Ovary (tissue), 7 donors: ENCODE measurements at regions not wholly inside any gene's neighbourhood (a gene's known extent, or its start where the extent isn't known, plus 50 kb on each side); places are given as distances from the start of the nearest gene placed in this dataset.

Experiments used
- DNase-seq, 5 donors: peaks; one replicate each; pipeline ENCODE4 v3.0.0-alpha.2; 2019 to 2020
- H3K27ac ChIP-seq, 2 donors: fragments of 200-600 bp; one replicate each; pipeline versions ENCODE4 v1.5.1 to v1.8.0; 2019 to 2022
- H3K27me3 ChIP-seq: fragments of 200-600 bp; one replicate; pipeline ENCODE4 v1.8.0; 2022
- H3K36me3 ChIP-seq: fragments of 200-600 bp; sonication (generic); one replicate; pipeline ENCODE4 v1.5.1; 2019
- H3K4me1 ChIP-seq: one replicate; pipeline ENCODE4 v1.8.1; 2013; ENCODE audit warnings: mild to moderate bottlenecking, moderate library complexity; ENCODE audit not compliant: insufficient read depth
- H3K4me3 ChIP-seq: fragments of 200-600 bp; sonication (generic); one replicate; pipeline ENCODE4 v1.5.1; 2017
- H3K9me3 ChIP-seq, 2 donors: fragments of 200-600 bp in 1 of 2; sonication (generic) in 1 of 2; one replicate each; pipeline versions ENCODE4 v1.5.1 to v1.8.1; 2013 to 2019; ENCODE audit warnings: mild to moderate bottlenecking in 1 of 2, moderate library complexity in 1 of 2
- EP300 ChIP-seq: sonication (generic); formaldehyde crosslinking; IDR thresholded peaks from one replicate; pipeline ENCODE4 v1.6.1; 2017; ENCODE audit warnings: antibody characterized with exemption
- POLR2A ChIP-seq: fragments of 450-650 bp; IDR thresholded peaks from one replicate; pipeline ENCODE4 v1.6.1; 2017; ENCODE audit warnings: antibody characterized with exemption, mild to moderate bottlenecking, moderate library complexity
- WGBS, 3 donors: extraction: QIAGEN DNeasy Blood & Tissue Kit in 1 of 3; methylation state at CpG; one replicate each; pipeline versions ENCODE4 v1.1.5 to v1.1.7; 2013 to 2017; 5-methylcytosine and 5-hydroxymethylcytosine counted together
- intact Hi-C, 4 donors: fragments of 100-400 bp; cut with DNase I; formaldehyde crosslinking; loops; one replicate each; pipeline versions ENCODE4 v1.11.0 to v1.15.1; 2022 to 2023
- TF ChIP-seq, protein P1 (sequence below), 3 donors: fragments of 450-650 bp in 2 of 3; fragments of 200-600 bp in 1 of 3; IDR thresholded peaks; one replicate each; pipeline versions ENCODE4 v1.5.1 to v1.8.0; 2016 to 2022; ENCODE audit warnings: antibody characterized with exemption in 3 of 3, mild to moderate bottlenecking in 1 of 3
- donor health status: DM: no; HTN: no; CAD: no; lungs with moderate emphysema.
- donor health status: DM: no; HTN: no; CAD: no.
- donor health status: Bipolar disorder and iron deficiency.
- donor health status: DM: no; HTN: no; CAD: no.
- donor health status: DM: yes; HTN: yes; CAD: no.

- Histone ChIP-seq H3K27ac (no peak overlapping the region), H3K4me1 (no peaks in the 10 kb centered on the region), H3K27me3 (no peaks in the 10 kb centered on the region), H3K36me3 (no peaks in the 10 kb centered on the region), H3K4me3 (no peak overlapping the region), H3K9me3 (no peaks in the 10 kb centered on the region)
- intact Hi-C loops, result no loop called here
- DNase-seq, result no peak
- 28 to 37% (median 29%) methylated on average over 6 of the region's 6 CpGs for WGBS, 3 donors
- TF ChIP-seq, protein P1, sequence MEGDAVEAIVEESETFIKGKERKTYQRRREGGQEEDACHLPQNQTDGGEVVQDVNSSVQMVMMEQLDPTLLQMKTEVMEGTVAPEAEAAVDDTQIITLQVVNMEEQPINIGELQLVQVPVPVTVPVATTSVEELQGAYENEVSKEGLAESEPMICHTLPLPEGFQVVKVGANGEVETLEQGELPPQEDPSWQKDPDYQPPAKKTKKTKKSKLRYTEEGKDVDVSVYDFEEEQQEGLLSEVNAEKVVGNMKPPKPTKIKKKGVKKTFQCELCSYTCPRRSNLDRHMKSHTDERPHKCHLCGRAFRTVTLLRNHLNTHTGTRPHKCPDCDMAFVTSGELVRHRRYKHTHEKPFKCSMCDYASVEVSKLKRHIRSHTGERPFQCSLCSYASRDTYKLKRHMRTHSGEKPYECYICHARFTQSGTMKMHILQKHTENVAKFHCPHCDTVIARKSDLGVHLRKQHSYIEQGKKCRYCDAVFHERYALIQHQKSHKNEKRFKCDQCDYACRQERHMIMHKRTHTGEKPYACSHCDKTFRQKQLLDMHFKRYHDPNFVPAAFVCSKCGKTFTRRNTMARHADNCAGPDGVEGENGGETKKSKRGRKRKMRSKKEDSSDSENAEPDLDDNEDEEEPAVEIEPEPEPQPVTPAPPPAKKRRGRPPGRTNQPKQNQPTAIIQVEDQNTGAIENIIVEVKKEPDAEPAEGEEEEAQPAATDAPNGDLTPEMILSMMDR (IDR thresholded peaks at IDR 0.05), result no peak
- TF ChIP-seq EP300 (no peak), POLR2A (no peak)
Observed at GRCh38 chr9:90478821-90479220, 163.8 kb downstream of the DIRAS2 start.

DNA sequence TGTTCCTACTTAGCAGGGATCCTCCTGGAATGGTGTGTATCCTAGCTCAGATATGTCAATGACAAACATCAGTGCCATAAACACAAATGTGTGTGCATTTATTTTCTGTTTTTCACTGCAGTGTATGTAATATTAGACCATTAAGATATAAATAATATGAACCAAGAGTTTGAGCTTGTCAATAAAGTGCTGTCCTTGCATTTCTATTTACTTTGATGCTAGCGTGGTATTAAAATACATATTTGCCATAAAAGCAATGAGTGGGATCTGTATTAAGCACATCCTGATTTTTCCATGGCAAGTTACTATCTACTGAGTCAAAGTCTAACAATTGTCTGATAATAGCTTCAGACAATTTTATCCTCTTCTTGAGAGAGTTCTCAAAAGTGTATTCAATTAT is 157.6 kb downstream of the DIRAS2 start:
- Histone ChIP-seq H3K27ac (no peak overlapping the region), H3K4me1 (no peaks in the 10 kb centered on the region), H3K36me3 (no peaks in the 10 kb centered on the region), H3K4me3 (no peak overlapping the region), H3K9me3 (no peaks in the 10 kb centered on the region), H3K27me3 (no peaks in the 10 kb centered on the region)
- intact Hi-C loops, result no loop called here
- WGBS, 3 donors, result 65 to 84% (median 79%) methylated on average over 1 of the region's 1 CpG
- TF ChIP-seq POLR2A, result no peak
- TF ChIP-seq, protein P1 (IDR thresholded peaks at IDR 0.05), result no peak
- TF ChIP-seq EP300, result no peak
- DNase-seq, result no peak

GRCh38 chr9:90489066-90489465 is 153.6 kb downstream of the DIRAS2 start:
- WGBS, 3 donors, result 75 to 84% (median 84%) methylated on average over 4 of the region's 4 CpGs
- H3K27ac ChIP-seq, result no peak overlapping the region
- DNase-seq, result no peak
- no peak for TF ChIP-seq POLR2A
- TF ChIP-seq, protein P1 (IDR thresholded peaks at IDR 0.05), result no peak
- TF ChIP-seq EP300, result no peak
- H3K27me3 ChIP-seq, result no peaks in the 10 kb centered on the region
- H3K36me3 ChIP-seq, result no peaks in the 10 kb centered on the region
- H3K4me1 ChIP-seq, result no peaks in the 10 kb centered on the region
- H3K4me3 ChIP-seq, result no peak overlapping the region
- intact Hi-C loops, result no loop called here
- H3K9me3 ChIP-seq, result no peaks in the 10 kb centered on the region

GRCh38 chr9:90499761-90500160 is 142.9 kb downstream of the DIRAS2 start:
- H3K4me3 ChIP-seq, result no peak overlapping the region
- H3K9me3 ChIP-seq, result no peaks in the 10 kb centered on the region
- no peak for DNase-seq
- intact Hi-C loops, result no loop called here
- WGBS, 3 donors, result 67 to 93% (median 88%) methylated on average over 2 of the region's 2 CpGs
- H3K27ac ChIP-seq, result no peak overlapping the region
- H3K4me1 ChIP-seq, result no peaks in the 10 kb centered on the region
- H3K27me3 ChIP-seq, result no peaks in the 10 kb centered on the region
- no peaks in the 10 kb centered on the region for H3K36me3 ChIP-seq
- TF ChIP-seq, protein P1 (IDR thresholded peaks at IDR 0.05), result no peak
- TF ChIP-seq POLR2A, result no peak
- no peak for TF ChIP-seq EP300

DNA sequence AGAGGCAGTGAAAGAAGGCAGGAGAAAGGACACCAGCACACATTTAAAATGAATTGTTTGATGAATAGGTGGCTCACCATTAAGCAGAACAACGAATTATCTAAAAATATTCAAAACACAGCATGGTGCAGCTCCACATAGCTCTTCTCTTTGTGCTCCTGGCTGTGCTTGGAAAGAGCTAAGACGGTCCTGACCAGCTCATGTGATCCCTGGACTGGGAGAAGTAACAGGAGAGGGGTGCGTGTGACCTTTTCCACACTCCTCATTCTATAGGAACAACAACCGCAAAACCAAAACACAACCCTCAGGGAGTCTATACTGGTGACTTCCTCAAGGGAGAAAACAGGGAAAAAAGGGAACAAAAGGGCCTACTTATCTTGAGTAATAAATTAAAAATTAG is 140.5 kb downstream of the DIRAS2 start:
- DNase-seq, result no peak
- no peak overlapping the region for H3K27ac ChIP-seq
- TF ChIP-seq, protein P1 (IDR thresholded peaks at IDR 0.05), result no peak
- TF ChIP-seq POLR2A (no peak), EP300 (no peak)
- intact Hi-C loops, result no loop called here
- no peak overlapping the region for H3K4me3 ChIP-seq
- H3K36me3 ChIP-seq, result no peaks in the 10 kb centered on the region
- 69 to 86% (median 79%) methylated on average over 4 of the region's 4 CpGs for WGBS, 3 donors
- H3K9me3 ChIP-seq, result no peaks in the 10 kb centered on the region
- H3K27me3 ChIP-seq, result no peaks in the 10 kb centered on the region
- H3K4me1 ChIP-seq, result no peaks in the 10 kb centered on the region
